Activated gamma-delta T cell treated with Interleukin-2 at 50 U/mL for 16 hours (primary cell): ENCODE measurements at regions not wholly inside any gene's neighbourhood (a gene's known extent, or its start where the extent isn't known, plus 50 kb on each side); places are given as distances from the start of the nearest gene placed in this dataset.
"Not testable (repeated sequence)": the region's sequence is repeated elsewhere in the genome, so short reads cannot be mapped to it uniquely, and the experiment has no call there.

Source experiments
- DNase-seq: peaks from one replicate; pipeline ENCODE4 v3.0.0-alpha.2; 2020

DNA sequence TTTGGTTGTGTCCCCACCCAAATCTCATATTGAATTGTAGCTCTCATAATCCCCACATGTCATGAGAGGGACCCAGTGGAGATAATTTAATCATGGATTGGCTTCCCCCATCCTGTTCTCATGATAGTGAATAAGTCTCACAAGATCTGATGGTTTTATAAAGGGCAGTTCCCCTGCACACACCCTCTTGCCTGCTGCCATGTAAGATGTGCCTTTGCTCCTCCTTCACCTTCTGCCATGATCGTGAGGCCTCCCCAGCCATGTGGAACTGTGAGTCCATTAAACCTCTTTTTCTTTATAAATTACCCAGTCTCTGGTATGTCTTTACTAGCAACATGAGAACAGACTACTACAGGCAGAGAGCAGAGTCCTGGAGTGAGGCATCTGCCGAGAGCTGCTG, 90.2 kb upstream of the SLC45A1 start:
- DNase-seq, result not testable (repeated sequence)

DNA sequence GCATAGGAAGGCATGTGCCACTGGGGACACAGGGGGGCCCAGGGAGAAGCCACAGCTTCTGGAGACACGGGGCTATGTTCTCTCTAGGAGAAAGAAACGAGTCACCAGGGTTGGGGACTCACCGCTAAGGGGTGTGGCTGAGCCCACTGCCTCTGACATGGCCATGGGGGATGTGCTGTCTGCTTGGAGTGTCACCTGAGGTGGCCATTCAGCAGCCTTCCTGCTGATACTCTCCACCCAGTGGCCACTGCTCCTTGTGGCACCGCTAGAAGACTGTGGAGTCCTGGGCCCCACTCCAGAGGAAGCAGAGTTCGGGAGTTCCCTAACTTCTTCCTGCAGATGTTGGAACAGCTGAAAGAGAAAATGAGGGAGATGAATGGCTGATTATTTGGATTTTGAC, 91.2 kb upstream of the SLC45A1 start:
- DNase-seq, result no peak

DNA sequence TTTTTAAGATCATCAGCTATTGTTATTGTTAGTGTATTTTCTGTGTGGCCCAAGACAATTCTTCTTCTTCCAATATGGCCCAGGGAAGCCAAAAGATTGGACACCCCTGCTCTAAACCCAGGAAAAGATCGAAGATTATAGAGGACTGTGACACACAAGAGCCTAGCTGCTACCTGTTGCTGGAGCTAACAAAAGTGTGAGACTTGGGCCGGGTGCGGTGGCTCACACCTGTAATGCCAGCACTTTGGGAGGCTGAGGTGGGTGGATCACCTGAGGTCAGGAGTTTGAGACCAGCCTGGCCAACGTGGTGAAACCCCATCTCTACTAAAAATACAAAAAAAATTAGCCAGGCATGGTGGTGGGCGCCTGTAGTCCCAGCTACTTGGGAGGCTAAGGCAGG, 91.9 kb upstream of the SLC45A1 start:
- not testable (repeated sequence) for DNase-seq

DNA sequence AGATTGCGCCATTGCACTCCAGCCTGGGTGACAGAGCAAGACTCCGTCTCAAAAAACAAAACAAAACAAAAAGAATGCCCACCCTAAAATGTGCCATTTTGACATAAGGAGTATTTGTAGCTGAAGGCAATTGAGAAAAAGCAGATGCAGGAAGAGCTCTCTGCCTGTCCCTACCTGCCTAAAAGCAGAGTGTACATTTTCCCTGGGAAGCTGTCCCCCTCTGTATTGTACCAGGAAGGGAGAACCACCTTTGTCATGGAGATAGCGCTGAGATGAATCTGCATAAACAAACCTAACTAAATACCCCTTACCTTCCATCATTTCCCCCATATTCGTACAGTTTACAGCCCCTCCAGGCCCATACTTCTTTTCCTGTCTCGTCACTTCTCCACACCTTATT, 94.4 kb upstream of the SLC45A1 start:
- DNase-seq, result no peak

DNA sequence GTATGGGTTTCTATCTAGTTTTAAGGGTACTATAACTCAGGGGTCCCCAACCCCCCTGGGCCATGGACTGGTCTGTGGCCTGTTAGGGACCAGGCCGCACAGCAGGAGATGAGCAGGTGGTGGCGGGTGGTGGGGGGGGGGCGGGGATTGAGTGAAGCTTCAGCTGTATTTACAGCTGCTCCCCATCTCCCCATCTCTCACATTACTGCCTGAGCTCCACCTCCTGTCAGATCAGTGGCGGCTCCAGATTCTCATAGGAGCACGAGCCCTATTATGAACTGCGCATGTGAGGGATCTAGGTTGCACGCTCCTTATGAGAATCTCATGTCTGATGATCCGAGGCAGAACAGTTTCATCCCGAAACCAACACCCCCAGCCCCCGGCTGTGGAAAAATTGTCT, 95.1 kb upstream of the SLC45A1 start:
- no peak for DNase-seq

DNA sequence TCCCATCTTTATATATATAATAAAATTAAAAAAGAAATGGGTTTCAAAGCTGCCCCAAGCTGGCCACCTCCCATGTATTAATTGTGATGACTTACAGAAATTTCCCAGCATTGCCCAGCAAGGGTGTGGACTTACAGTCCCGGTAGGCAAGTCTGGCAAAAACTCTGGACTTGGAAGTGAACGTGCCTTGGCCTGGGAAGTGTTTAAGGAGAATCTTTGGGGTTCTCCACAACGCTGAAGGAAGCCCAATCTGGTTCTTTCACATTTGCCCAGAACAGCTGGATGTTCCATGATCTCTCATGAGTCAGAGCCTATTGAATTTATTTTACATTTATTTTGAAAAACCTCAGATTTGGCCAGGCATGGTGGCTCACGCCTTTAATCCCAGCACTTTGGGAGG, 98.4 kb upstream of the SLC45A1 start:
- DNase-seq, result no peak

DNA sequence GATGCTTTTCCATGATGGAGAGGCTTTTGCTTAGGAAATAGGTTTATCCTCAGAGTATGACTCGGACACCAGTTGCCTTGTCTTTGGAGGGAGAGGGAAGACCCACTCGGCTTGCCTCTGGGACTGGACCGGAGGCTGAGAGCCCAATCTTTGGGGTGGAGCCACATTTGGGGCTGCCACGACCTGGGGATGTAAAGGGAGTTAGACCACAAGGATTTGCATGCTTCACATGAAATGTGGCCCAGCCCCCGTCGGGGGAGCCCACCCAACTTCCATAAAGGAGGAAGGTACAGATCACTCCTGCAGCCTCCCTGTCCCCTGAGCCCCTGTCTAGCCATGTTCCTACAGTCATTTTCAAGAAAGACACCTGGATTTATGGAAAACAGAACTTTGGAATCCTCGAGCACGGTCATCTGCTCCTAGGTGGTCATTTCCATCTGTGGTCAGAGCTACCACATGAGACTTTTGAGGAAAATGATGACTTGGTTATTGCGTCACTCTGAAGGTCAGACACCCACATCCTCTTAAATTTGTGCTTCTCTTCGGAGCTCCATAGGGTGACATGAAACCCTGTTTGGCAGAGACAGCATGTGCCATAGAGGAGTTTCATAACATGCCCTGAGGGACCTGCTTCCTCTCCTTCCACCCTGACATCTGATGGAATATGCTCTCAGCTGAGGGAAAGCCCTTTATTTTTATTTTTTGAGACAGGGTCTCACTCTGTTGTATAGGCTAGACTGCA, 99.4 kb upstream of the SLC45A1 start:
- DNase-seq, result no peak

DNA sequence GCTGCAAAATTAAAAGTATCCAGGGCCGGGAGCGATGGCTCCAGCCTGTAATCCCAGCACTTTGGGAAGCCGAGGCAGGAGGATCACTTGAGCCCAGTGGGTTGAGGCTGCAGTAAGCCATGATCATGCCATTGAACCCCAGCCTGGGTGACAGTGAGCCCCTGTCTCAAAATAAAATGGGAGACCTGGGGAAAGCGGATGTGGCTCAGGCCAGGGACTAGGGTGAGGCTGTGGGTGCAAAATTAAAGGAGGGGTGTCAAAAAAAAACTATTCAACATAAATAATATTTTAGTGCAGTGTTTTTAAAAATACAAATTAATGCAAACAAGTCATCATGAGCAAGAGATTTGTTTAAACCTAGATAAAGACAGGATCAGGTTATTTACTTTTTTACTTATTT, 100.1 kb upstream of the SLC45A1 start:
- no peak for DNase-seq

DNA sequence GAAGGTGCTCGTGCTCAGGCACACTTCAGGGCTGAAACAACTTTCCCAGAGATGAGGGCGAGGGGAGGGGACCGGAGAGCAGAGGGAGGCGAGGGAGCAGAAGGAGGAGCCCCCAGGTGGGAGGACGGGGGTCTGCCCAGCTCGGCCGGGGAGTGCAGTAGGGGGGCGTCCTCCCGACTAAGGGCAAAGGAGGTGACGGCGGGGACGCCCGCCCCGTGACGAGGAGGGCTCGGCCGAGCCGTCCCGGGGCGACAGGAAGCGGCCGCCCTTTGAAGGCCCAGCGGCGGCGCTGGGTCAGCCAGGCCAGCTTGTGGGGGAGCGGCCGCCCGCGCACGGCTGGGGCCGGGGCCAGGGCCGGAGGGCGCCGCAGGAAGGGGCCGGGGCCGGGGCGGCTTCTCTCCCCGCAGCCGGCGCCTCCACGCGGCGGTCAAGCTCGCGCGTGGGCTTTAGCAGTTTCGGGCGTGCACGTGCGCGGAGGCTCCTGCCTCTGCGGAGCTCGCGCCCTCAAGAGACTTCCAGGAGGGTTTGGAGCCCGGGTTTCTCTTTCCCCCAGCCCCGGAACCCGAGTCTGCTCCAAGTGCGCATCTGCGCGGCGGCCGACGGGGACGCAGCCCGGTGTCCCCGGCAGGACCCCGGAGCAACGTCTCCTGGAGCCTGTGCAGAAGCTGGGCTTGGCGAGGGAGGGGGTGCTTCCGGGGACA, 100.8 kb upstream of the SLC45A1 start:
- DNase-seq, result no peak

DNA sequence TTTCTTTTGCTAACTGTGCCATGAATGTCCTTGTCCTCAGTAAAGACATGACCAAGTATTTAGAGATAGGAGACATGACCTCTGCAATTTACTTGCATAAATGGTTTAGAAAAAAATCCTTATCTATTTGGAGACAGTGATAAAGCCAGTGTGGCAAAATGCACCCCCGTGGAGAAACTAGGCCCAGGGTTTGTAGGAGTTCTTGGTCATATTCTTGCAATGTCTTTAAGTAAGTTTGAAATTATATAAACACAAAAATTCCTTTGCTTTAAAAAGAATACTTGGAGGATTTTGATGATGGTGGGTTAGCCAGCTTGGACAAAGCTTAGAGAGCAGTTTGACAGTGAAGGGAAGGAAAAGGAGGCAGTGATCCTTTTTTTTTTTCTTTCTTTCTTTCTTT, 101.9 kb upstream of the SLC45A1 start:
- DNase-seq, result no peak

DNA sequence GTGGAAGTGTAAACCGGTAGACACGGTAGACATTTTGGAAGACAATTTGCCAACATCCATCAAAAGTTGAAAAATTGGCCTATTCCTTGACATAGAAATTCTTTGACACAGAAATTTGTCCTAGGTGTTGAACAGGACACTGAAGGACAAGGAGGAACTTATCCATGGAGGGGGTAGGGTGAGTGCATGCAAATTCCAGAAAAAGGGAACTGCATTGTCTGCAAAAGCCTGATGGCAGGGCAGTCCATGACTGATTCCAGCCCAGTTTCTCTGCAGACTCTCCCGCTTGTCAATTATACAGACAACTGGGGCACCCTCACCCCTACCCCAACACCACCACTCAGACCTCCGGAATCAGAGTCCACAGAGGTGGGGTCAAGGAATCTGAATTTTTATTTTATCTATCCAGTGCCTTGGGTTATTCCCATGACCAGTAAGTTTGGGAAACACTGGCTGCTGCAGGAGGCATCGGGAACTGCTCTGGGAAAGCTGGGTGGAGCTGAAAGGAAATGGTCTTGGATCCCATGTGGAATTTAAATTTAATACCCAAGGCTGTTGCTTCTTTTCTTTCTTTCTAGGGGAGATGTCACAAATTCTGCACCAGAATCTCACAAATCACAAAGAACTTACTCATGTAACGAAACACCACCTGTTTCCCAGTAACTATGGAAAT, 103.3 kb upstream of the SLC45A1 start:
- no peak for DNase-seq

DNA sequence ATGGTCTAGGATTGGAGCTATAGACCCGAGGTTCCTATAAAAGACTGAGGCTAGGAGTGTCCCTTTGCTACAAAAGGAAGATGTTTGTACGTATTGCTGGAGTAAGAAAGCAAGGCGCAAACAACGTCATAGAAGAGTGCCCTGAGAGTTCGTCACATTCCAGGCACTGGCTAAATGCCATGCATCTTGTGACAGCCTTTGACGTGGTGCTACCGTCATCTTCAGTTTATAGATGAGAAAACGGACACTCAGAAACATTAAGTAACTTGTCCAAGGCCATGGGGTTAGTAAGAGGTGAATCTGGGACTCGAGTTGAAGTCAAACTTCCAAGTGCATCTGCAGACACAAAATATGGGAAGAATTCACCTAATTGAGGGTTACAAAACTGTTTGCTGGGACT, 104.2 kb upstream of the SLC45A1 start:
- DNase-seq, result no peak

DNA sequence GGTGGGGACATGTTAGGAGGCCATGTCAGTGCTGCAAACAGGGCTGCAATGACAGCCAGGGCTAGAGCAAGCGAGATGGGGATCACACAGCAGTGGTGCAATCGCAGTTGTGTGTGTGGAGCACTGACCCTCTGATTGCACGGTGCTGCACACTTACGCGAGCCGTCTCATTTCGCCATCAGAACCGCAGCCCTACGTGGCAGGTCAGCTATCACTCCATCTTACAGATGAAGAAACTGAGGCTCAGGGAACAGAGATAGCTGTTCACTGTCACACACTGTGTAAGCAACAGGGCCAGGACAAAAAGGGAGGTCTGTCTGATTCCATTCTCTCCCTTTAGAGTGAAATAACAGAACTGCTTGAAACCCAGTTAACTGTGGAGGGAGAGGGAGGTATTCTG, 104.8 kb upstream of the SLC45A1 start:
- no peak for DNase-seq

DNA sequence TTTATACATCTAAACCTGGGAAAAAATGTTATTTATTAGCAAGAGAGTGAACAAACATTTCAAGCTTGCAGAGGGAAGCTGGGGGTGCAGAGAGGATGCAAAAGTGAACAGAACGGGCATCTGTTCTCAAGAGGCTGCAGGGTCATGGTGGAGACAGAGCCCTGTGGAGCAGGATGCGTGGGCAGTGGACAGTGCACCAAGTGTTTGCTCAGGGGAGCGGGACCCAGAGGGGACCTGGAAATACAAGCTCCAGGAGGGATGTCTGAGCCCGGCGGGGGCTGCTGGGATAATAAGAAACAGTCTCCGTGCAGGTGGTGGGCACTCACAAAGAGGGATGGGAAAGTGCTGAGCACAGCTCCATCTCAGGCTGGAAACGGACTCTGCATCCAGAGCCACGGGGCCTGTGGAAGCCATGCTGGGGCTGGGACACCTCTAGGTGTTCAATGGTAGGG, 105.3 kb upstream of the SLC45A1 start:
- DNase-seq, result no peak

DNA sequence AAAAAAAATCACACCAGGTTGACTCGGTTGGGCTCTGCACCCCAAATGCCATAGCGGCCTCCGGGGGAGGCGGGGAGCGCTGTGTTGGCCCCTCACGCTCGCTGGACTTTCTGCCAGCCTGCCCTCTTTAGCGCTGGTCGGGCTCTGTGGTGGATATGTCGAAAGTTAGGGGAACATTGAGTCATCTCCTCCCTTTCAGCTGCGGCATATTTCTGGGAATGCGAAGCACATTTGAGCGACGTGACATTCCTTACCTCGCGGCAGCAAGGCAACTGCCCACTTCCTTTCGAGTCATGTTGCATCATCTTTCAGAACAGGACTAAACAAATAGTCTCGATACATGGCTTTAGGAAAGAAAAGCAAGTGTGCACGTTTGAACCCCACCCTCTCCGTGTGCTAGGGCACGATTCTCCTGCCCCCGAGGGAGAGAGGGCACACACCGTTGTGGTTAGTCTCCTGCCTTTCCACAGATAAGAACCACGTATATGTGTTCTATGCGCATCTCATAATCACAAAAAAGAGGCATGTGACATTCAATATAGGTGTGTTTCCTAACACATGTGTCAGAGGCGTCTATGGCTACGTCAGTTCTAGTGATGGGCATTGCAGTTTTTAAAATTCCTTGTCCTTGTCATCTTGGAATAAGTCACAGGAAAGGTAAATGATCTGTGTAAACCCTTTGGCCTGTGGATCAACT, 105.9 kb upstream of the SLC45A1 start:
- DNase-seq, result no peak

DNA sequence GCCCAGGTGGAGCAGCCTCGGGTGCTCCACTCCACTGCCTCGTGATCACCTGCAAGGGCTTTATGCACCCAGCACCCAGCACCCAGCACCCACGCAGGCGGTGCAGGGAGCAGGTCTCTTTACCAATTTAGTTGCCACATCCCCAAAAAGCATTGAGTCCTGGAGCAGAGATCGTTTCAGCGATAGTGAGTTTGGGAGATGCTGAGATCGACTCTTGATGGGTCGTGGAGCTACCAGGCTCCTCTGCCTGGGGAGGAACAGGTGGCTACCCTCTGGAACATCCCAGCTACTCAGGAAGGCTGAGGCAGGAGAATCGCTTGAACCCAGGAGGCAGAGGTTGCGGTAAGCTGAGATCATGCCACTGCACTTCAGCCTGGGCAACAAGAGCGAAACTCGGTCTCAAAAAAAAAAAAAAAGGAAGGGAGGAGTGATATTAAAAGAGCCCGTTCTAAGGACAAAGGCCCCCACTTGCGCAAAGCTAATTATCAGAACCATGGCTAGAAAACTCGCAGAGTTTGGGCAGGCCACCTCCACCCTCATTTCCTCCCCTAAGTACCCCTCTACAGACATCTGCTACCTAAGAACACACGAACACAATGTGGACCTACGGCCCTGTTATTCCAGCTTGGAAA, 106.5 kb upstream of the SLC45A1 start:
- no peak for DNase-seq

DNA sequence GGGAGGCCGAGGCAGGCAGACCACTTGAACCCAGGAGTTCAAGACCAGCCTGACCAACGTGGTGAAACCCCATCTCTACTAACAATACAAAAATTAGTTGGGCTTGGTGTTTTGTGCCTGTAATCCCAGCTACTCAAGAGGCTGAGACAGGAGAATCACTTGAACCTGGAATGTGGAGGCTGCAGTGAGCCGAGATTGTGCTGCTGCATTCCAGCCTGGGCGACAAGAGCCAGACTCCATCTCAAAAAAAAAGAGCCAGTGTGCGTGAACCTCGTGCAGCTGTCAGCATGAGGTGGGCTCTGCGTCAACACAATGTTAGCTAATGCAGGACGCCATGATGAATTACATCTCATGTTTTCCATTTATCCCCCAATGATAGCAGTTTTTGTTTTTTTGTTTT, 110.7 kb upstream of the SLC45A1 start:
- DNase-seq, result no peak

DNA sequence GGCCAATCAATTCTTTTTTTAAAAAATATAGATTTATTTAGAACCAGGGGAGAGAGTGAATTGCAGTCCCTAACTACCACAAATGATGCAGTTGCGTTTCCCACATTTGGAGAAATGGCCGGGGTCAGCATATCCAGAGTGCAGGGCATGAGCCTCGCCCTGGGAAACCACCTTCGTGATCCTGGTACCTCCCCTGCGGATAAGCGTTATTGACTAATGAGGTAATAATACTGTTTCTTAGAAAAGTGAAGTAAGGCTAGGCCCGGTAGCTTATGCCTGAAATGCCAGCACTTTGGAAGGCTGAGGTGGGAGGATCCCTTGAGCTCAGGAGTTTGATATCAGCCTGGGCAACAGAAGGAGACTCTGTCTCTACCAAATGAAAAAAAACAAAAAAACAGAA, 111.5 kb upstream of the SLC45A1 start:
- no peak for DNase-seq

DNA sequence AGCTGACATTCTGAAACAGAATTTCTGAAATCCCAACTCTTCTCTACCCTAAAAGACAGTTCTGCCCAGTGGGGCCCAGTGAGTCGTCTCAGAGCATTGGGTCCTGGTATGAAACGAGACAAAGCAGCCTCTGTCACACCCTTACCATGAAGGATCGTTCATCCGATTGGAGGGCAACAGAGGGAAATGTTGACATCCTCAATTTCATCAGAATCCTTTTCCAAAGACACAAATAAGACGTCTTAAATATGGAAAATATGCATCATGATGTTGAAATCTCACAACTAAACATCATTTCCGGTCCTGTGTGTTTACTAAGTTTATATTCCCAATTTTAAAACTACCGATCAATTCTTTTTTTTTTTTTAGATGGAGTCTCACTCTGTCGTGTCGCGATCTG, 112.1 kb upstream of the SLC45A1 start:
- no peak for DNase-seq

DNA sequence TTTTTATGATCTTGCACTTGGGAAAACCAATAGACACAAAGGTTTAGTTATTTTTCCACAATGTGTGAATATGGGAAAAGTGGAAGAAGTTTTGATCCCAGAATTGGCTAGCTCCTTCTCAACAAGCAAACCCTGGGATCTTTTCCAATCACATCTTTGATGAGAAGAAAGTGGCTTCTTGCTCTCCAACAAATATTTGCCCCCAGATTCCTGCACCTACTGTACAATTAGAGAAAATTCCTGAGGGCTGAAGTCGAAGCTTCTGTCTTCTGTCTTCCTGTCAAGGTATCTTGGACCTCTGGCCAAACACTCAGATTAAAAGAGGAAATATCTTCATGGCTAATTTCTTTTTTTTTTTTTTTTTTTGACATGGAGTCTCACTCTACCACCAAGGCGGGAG, 113.1 kb upstream of the SLC45A1 start:
- no peak for DNase-seq

DNA sequence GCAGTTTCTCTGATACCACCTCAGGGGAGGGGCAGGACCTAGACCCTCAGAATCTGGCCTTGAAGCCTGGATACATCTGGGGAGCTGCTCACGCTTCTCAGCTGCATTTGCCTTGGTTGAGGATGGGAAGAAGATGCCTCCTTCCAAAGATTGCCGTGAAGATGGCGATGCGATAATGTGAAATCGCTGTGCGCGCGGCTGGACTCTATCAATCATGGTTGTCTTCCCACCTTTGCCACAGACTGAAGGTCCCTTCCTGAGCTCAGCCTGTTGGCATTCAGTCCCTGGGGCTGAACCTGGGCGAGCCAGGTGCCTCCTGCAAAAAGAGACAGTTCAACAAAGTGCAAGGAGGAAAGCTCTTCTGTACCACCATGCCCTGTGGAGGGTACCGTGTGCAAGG, 114.4 kb upstream of the SLC45A1 start:
- DNase-seq, result no peak

DNA sequence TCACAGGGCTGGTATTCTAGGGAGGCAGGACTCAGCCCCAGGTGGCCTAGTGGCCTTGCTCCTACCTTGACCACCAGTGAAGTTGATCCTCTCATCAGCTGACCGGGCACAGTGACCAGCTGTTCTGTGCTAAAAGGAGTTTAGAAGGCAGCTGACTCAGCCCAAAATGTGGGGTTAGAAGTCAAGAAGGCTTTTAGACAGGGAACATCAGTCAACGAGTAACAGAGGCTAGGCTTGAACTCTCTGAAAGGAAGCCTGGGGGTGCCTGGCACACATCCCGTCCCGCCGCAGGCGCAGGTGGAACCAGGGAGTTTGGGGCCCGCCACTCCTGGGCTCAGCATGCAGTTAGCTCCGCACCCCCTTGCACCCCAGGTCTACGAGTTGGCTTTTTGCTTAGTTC, 114.9 kb upstream of the SLC45A1 start:
- no peak for DNase-seq
